ENCODE measurements at regions not wholly inside any gene's neighbourhood (a gene's known extent, or its start where the extent isn't known, plus 50 kb on each side); places are given as distances from the start of the nearest gene placed in this dataset.
"Not testable (repeated sequence)": the region's sequence is repeated elsewhere in the genome, so short reads cannot be mapped to it uniquely, and the experiment has no call there.

GRCh38 chr17:15802917-15803316, 70.8 kb downstream of the TBC1D26 start:
- not testable (repeated sequence) for DNase-seq

GRCh38 chr17:15806825-15807224, 74.7 kb downstream of the TBC1D26 start:
- DNase-seq: not testable (repeated sequence)

DNA sequence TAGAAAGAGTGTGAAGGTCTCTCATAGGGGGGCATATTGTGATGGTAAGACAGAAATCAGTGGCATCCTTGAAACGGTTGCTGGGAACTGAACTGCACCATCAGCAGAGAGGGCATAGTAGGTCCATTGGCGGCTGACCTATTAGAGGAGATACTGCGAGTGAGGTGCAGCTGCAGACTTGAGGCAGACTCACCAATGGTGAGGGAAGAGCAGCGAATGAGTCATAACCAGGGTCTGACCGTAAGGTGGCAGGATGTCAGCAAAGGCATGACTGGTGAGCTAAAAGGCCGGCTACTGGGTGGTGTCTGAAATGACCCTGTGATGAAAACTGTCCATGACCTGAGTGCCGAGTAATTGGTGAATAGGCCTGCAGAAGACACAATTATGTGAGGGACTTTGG, 81.3 kb downstream of the TBC1D26 start:
- not testable (repeated sequence) for DNase-seq

GRCh38 chr17:15814003-15814402, 81.9 kb downstream of the TBC1D26 start:
- DNase-seq: not testable (repeated sequence)

DNA sequence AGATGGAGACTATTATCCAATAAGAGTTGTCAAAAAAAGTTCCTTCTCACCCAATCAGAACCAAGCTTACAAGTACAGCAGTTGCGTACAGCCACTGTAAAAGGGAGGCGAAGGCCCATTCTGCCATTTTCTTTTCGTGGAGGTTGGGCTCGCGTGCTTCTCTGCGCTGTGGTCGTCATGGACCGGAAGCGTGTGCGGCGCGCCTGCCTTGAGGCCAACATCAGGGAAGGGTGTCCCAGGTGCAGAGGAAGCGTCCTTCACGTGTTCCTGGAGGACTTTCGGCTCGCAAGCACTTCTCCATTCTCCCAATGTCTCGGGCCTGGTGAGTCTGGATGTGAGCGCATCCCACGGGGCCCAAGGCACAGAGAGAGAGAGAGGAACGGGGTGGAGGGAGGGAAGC, 85.8 kb downstream of the TBC1D26 start:
- not testable (repeated sequence) for DNase-seq

DNA sequence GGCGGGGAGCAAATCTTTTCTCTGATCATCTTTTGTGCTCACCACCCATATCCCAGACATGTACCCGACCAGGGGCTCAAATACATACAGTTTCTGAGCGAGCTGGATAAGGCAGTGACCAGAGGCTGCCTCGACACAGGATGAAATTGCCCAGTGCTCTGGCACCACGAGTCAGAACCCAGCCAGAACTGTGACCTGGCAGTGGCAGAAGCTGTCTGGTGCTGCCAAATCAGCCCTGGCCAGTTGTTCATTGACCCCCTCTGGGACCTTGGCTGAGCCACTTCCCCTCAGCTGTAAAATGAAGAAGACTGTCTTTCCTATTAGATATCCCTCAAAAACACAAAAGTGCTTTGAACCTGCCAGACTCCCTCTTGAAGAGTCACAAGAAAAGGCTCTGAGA, 90.2 kb downstream of the TBC1D26 start:
- not testable (repeated sequence) for DNase-seq

- DNase-seq: peak; percentile 69
Observed at GRCh38 chr17:15828727-15829314, 96.7 kb downstream of the TBC1D26 start.

- not testable (repeated sequence) for DNase-seq
Observed at GRCh38 chr17:15830221-15830620, 98.1 kb downstream of the TBC1D26 start.

- not testable (repeated sequence) for DNase-seq
Observed at GRCh38 chr17:15831182-15831581, 99.1 kb downstream of the TBC1D26 start.

DNA sequence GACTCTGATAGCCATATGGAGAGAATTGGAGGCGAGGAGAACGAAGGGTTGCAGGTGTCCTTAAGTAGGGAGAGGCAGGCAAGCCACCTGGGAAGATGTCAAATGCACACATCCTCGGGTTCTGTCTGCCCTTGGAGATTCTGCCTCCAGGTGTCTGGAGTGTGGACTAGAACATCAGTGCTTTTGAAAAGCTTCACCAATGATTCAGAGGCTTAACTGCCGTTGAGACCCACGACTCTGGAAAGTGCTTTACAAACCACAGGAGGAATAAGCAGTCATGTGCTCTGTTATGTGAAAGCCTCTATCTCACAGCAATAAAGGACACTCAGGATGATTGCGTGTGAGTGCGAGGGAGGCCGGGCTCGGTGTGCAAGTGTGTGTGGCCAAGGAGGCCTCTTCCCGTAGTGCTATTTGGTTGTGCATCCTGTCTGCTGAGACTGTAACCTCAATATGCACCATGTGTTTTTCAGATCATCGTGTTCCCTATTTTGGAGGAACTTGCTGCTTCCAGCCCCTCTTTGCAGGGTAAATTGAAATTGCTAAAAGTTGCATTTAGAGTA, 100.9 kb downstream of the TBC1D26 start:
- not testable (repeated sequence) for DNase-seq

GRCh38 chr17:15833890-15834289, 101.8 kb downstream of the TBC1D26 start:
- not testable (repeated sequence) for DNase-seq

DNA sequence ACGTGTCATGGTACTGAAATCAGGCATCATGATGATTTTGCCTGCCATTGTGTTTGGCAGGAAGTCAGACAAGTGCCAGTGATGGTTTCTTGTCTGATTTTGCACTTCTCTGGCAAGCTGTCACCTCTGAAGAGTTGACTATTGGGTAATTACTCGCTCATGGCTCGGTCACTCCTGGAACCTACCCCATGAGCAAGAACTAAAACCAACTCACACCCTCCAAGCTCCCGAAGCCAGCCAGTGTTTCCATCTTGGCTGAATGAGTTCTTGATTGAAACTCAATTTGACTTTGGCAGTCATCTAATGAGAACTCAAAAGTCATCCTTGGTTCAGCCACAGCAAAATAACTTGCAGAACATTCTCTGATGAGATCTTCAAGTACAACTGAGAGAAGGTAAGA, 103.4 kb downstream of the TBC1D26 start:
- DNase-seq: not testable (repeated sequence)

DNA sequence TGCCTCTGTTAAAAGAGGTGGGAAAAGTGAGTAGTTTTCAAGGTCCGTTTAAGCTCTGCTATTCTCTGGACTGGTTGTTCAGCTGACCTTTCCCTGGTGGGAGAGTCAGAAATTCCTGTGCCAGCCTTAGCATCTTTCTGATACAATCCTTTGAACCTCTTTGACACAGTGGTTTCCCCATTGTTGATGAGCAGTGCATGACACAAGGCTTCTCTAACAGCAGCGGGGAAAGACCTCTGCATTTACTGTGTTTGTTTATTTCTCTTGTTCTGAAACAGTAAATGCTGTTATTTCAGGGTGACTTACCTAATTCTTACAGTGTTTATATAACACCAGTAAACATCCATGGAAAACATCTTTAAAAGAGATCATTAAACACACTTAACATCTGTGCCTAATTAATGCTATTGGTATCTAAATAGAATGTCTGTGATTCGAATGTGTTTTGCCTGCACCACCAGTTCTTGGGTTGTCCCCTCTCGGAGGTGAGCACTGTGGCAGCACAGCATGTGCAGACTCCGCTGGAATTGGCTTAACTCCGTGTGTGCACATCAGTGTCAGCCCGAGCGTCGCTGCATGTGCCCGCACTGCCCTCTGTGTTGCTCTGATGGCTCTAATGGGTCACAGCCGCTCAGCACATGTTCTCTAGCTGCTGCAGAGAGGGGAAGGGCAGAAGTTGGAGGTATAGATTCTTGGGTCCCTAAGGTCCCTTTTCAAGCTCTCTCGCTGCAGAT, 104.3 kb downstream of the TBC1D26 start:
- DNase-seq: not testable (repeated sequence)

DNA sequence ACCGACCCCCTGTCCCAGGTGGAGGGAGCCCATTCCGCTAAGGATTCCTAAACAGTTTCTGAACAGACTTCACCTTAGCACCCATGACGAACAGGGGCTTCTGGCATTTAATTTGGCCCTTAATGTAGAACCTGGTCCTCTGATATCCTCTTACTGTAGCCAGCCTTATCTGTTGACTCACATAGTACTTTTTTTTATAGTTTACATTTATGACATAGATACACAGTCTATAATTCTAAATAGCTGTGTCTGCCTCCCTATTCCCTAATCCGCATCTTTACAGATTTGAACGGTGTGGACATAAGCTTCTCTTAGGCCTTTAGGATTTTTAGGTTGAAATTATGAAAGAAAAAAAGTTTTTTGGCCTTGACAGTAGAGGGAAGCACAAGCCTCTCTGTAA, 104.9 kb downstream of the TBC1D26 start:
- not testable (repeated sequence) for DNase-seq

DNA sequence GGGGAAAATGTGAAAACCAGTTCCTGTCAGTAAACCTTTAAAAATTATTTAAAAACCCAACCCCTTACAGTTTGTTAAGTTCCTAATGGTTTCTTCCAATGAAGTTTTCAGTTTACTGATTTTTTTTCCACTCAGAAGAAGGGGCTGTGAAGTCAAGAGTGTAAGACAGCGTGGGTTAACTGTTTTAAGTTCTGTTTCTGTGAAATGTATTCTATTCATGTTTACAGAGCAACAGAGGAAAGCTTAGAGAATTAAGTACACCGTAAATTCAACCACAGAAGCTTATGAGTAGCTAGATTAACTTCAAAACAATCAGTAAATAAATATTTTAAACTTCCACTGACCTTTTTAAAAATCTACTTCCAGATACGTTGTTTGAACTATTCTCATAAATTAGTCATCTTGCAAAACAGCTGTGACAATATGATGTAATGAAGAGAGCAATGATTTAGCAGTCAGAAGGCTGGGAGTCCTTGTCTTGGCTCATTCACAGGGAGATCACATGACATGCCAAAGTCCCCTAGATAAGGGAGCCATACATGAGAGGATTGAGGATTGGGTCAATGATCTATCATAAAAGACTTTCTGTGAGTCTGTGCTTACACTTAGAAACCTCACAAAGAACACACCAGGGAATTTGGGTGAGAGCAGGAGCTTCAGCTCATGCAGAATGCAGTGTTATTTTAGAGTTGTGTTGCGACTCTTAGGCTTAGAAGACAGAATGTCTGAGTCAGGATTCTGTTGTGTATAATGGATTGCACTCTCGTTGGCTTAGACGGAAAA, 97.3 kb upstream of the ADORA2B start:
- DNase-seq: not testable (repeated sequence)

DNA sequence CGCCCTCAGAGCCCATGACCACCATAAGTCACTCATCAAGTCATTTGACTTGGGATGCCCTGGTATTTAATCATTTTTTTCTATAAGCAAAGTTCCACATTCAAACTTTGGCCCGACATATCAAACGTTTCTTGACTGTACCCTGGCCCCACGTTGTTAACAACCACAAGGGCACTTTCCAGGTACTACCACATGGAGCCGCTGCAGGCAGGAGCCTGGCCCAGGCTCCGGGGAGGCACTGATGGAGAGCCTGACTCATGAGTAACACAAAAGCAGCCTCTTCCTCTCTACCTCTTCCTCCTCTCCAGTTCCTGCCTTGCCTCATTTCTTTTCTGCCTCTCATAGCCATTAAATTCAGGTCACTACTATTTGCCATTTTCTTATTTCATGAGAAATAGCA, 95.9 kb upstream of the ADORA2B start:
- DNase-seq: not testable (repeated sequence)

DNA sequence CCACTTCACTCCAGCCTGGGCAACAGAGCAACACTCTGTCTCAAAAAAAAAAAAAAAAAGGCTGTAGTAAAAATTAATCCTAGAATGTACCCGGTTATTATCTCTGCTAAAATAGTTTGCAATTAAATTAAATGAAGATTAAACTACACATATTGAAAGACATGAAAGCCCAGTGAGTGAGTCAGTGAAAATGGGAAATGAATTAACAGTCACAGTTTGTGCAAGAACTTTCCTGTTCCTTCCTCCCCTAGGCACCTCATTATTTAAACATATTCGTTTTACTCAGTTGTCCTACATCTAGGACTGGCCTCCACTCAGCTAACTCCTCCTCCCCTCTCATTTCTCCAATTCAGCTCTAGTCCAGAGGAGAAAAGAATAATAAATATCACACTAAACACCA, 94.9 kb upstream of the ADORA2B start:
- DNase-seq: not testable (repeated sequence)

- DNase-seq: not testable (repeated sequence)
Observed at GRCh38 chr17:15850687-15851086, 94.2 kb upstream of the ADORA2B start.

DNA sequence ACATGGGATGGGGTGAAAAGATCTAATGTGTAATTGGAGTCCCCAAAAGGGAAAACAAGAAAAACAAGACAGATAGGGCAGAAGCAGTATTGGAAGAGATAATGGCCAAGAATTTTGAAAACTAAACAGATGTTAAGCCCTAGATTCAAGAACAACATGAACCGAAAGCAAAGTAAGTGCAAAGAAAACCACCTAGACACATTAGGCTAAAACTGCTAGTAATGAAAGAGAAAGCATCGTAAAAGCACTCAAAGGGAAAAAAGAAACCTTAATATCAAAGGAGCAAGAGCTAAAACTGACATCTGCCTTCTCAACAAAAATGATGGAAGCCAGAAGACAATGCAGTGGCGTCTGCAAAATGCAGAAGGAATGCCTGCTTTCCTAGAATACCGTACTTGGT, 92.1 kb upstream of the ADORA2B start:
- DNase-seq: not testable (repeated sequence)

DNA sequence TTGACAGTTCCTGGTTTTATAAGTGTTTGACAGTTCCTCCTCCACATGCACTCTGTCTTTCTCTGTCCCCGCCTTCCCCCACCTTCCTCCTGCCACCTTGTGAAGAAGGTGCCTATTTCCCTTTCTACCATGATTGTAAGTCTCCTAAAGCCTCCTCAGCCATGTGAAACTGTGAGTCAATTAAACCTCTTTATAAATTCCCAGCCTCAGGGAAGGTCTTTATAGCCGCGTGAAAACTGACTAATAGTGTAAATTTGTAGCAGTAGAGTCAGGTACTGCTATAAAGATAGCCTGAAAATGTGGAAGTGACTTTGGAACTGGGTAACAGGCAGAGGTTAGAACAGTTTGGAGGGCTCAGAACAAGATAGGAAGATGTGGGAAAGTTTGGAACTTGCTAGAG, 88.7 kb upstream of the ADORA2B start:
- not testable (repeated sequence) for DNase-seq

GRCh38 chr17:15856745-15857144, 88.2 kb upstream of the ADORA2B start:
- not testable (repeated sequence) for DNase-seq

GRCh38 chr17:15858082-15858481, 86.8 kb upstream of the ADORA2B start:
- not testable (repeated sequence) for DNase-seq

DNA sequence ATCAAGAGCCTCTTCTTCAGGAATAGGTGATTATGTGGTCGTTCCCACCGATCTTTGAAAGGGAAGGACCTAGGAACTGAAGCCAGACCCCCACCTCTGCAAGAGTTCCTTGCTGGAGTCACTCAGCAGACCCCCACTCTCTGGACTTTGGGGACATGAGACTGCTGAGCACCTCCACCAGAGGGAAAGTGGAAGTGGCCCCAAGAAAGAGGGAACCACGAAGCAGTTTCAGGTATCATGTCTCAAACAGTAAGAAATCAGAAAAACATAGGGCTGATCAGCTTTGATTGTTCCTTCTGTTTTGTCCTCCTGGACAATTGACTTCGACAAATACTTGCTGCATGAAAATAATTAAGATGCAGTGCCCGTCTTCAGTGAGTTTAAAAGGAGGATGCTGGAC, 84.2 kb upstream of the ADORA2B start:
- not testable (repeated sequence) for DNase-seq

All from hindlimb muscle (tissue), 1 donor.